Activated naive CD4-positive, alpha-beta T cell treated with anti-CD3 and anti-CD28 coated beads, Interleukin-2, amount 10 ng/mL, durations not matched to agents 7 days and 5 days (primary cell): ENCODE measurements at regions not wholly inside any gene's neighbourhood (a gene's known extent, or its start where the extent isn't known, plus 50 kb on each side); places are given as distances from the start of the nearest gene placed in this dataset.

ENCODE experiments used
- CTCF ChIA-PET: fragments of 350-600 bp; sonication (Branson Sonifier 250); formaldehyde crosslinking; loops from one replicate; lab custom pipeline; 2021; ENCODE audit warnings: antibody characterized with exemption; lab: Charles Lee
- DNase-seq: peaks from one replicate; pipeline ENCODE4 v3.0.0-alpha.2; 2020
- H3K27ac Mint-ChIP-seq: one replicate; pipeline ENCODE4 v1.8.0; 2021; ENCODE audit warnings: mild to moderate bottlenecking, moderate library complexity, mixed read lengths
- H3K27me3 Mint-ChIP-seq: one replicate; pipeline ENCODE4 v1.8.0; 2021; ENCODE audit warnings: mild to moderate bottlenecking, mixed read lengths
- H3K36me3 Mint-ChIP-seq: one replicate; pipeline ENCODE4 v1.8.0; 2021; ENCODE audit warnings: mixed read lengths
- H3K4me1 Mint-ChIP-seq: one replicate; pipeline ENCODE4 v1.8.0; 2021; ENCODE audit warnings: mixed read lengths
- H3K4me3 Mint-ChIP-seq: one replicate; pipeline ENCODE4 v1.8.0; 2021; ENCODE audit warnings: mild to moderate bottlenecking, moderate library complexity, mixed read lengths
- H3K9me3 Mint-ChIP-seq: one replicate; pipeline ENCODE4 v1.8.0; 2021; ENCODE audit warnings: mixed read lengths

GRCh38 chr5:74240783-74241750, 399.5 kb downstream of the ENC1 start:
- Mint-ChIP-seq H3K27me3 (peaks cover 8% of the 10 kb centered on the region), H3K4me1 (peaks cover 2% of the 10 kb centered on the region), H3K27ac (no peak overlapping the region), H3K36me3 (no peaks in the 10 kb centered on the region), H3K4me3 (no peak overlapping the region), H3K9me3 (no peaks in the 10 kb centered on the region)
- CTCF ChIA-PET, result no interaction called here
- DNase-seq, result no peak

GRCh38 chr5:74239261-74239660, 401.3 kb downstream of the ENC1 start:
- H3K9me3 Mint-ChIP-seq, result no peaks in the 10 kb centered on the region
- H3K4me1 Mint-ChIP-seq, result peaks cover 2% of the 10 kb centered on the region
- H3K27me3 Mint-ChIP-seq, result peaks cover 8% of the 10 kb centered on the region
- DNase-seq, result no peak
- H3K27ac Mint-ChIP-seq, result no peak overlapping the region
- no peak overlapping the region for H3K4me3 Mint-ChIP-seq
- CTCF ChIA-PET, result interaction anchor here (0.8 kb wide), 1 partner anchor 86 kb away, joined by 3 read pairs; no protein-coding TSS in a partner anchor
- H3K36me3 Mint-ChIP-seq, result no peaks in the 10 kb centered on the region

DNA sequence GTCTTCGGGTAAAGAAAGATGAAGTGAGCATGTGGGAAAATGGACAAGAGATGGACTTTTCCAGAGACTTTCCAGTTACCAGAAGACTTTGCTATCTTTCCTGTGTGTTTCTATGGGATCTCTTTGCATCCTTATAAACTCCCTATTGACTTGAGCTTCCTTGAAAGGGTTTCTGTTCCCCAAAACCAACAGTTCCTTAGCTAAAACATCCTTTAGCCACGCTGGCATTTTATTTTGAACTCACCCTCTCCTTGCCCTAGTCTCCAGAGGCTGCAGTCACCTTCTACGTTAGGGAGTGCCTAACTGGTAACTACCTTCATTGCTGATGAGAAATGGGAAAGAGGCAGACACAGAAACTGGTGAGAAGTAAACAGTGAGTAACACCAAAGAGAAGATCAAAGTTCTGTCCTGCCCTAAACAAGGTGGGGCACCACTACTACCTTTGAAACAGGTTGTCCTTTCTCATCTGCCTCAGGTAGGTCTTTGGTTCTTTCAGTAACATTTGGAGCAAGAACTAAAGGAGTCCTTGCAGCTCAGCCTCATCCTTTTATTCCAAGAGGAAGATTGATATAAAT, 402.9 kb downstream of the ENC1 start:
- no peak for DNase-seq
- Mint-ChIP-seq H3K9me3 (no peaks in the 10 kb centered on the region), H3K27me3 (peaks cover 4% of the 10 kb centered on the region), H3K27ac (no peak overlapping the region), H3K4me1 (peaks cover 2% of the 10 kb centered on the region), H3K4me3 (no peak overlapping the region), H3K36me3 (no peaks in the 10 kb centered on the region)
- CTCF ChIA-PET, result no interaction called here

DNA sequence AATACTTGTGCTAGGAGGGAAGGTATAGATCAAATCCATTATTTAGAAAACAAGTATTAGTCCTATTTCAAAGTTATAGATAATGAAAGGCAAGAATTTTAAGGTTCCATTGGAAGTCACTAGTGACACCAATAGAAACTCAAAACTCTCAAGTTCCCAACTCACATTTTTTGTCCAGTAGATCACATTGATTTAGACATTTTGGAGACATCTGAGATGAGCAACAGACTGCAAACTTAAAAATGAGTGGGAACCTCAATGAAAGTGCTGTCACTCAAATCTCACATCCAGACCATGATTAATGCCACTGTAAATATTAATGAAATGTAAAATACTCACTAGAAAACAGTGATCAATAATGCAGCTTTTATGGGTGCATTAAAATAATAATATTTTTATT, 405.0 kb downstream of the ENC1 start:
- H3K36me3 Mint-ChIP-seq, result no peaks in the 10 kb centered on the region
- no peak overlapping the region for H3K4me3 Mint-ChIP-seq
- H3K27ac Mint-ChIP-seq, result no peak overlapping the region
- H3K9me3 Mint-ChIP-seq, result no peaks in the 10 kb centered on the region
- H3K4me1 Mint-ChIP-seq, result peaks cover under 1% of the 10 kb centered on the region
- DNase-seq, result no peak
- CTCF ChIA-PET, result no interaction called here
- H3K27me3 Mint-ChIP-seq, result peaks cover 4% of the 10 kb centered on the region

GRCh38 chr5:74233571-74233970, 407.0 kb downstream of the ENC1 start:
- Mint-ChIP-seq H3K4me1 (no peaks in the 10 kb centered on the region), H3K4me3 (no peak overlapping the region), H3K9me3 (no peaks in the 10 kb centered on the region), H3K27ac (no peak overlapping the region), H3K36me3 (no peaks in the 10 kb centered on the region), H3K27me3 (no peaks in the 10 kb centered on the region)
- CTCF ChIA-PET, result no interaction called here
- DNase-seq, result no peak

GRCh38 chr5:74233091-74233490, 407.4 kb downstream of the ENC1 start:
- Mint-ChIP-seq H3K4me3 (no peak overlapping the region), H3K9me3 (no peaks in the 10 kb centered on the region), H3K27me3 (no peaks in the 10 kb centered on the region), H3K36me3 (no peaks in the 10 kb centered on the region), H3K4me1 (no peaks in the 10 kb centered on the region), H3K27ac (no peak overlapping the region)
- DNase-seq, result no peak
- CTCF ChIA-PET, result no interaction called here

DNA sequence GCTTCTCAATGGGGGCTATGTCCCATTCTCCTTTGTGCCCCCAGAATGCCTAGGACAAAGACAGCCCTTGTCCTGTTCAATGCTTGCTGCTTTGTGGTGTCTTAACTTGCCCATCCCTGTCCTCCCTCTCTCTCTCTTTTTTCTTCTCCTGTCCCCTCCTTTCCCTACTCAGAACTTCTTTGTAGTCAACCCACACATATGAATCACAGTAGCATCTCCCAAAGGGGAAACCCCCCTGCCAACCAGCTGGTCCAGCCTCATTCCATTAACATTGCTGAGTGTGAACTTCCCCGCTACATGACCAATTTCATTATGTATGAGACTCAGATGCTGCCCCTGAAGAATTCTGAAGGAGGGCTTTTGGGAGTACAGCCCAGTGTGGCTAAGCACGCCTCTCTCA, 408.3 kb downstream of the ENC1 start:
- H3K4me1 Mint-ChIP-seq, result no peaks in the 10 kb centered on the region
- H3K36me3 Mint-ChIP-seq, result no peaks in the 10 kb centered on the region
- H3K9me3 Mint-ChIP-seq, result no peaks in the 10 kb centered on the region
- no peak for DNase-seq
- no peak overlapping the region for H3K4me3 Mint-ChIP-seq
- CTCF ChIA-PET, result no interaction called here
- H3K27me3 Mint-ChIP-seq, result no peaks in the 10 kb centered on the region
- no peak overlapping the region for H3K27ac Mint-ChIP-seq

- Mint-ChIP-seq H3K4me1 (no peaks in the 10 kb centered on the region), H3K36me3 (no peaks in the 10 kb centered on the region), H3K27ac (no peak overlapping the region), H3K27me3 (no peaks in the 10 kb centered on the region), H3K4me3 (no peak overlapping the region), H3K9me3 (no peaks in the 10 kb centered on the region)
- no peak for DNase-seq
- CTCF ChIA-PET, result no interaction called here
These were observed 408.8 kb downstream of the ENC1 start for GRCh38 chr5:74231697-74232096.

- Mint-ChIP-seq H3K9me3 (no peaks in the 10 kb centered on the region), H3K27ac (no peak overlapping the region), H3K27me3 (no peaks in the 10 kb centered on the region), H3K4me3 (no peak overlapping the region), H3K4me1 (no peaks in the 10 kb centered on the region), H3K36me3 (no peaks in the 10 kb centered on the region)
- DNase-seq, result no peak
- CTCF ChIA-PET, result no interaction called here
These were observed 413.6 kb downstream of the ENC1 start for GRCh38 chr5:74226716-74227485.

DNA sequence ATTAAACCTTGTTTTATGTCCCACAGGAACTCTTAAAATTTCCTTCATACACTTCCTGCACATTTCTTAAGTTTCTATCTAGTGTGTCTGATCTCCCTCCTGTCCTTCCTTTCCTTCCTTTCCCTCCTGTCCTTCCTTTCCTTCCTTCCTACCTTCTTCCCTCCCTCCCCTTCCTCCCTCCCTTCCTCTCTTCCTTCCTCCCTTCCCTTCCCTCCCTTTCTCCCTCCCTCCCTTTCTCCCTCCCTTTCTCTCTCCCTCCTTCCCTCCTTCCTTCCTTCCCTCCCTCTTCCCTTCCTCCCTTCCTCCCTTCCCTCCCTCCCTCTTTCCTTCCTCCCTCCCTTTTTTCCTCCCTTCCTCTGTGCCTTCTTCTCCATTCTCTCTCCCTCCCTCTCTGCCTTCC, 414.9 kb downstream of the ENC1 start:
- Mint-ChIP-seq H3K9me3 (no peaks in the 10 kb centered on the region), H3K27me3 (no peaks in the 10 kb centered on the region), H3K4me1 (no peaks in the 10 kb centered on the region), H3K4me3 (no peak overlapping the region), H3K27ac (no peak overlapping the region), H3K36me3 (no peaks in the 10 kb centered on the region)
- no peak for DNase-seq
- CTCF ChIA-PET, result no interaction called here

DNA sequence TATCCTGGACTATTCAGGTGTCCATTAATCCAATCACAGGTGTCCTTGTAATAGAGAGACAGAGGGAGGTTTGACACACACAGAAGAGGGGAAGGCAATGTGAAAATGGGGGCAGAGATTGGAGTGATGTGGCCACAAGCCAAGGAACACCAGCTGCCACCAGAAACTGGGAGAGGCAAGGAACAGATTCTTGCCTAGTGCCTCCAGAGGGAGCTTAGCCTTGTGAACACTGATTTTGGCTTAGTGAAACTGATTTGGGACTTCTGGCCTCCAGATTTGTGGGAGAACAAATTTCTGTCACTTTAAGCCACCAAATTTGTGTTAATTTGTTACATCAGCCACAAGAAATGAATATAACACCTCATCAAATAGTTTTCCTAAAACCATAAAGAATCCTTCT, 416.2 kb downstream of the ENC1 start:
- no peaks in the 10 kb centered on the region for H3K27me3 Mint-ChIP-seq
- no peak for DNase-seq
- no peaks in the 10 kb centered on the region for H3K36me3 Mint-ChIP-seq
- H3K4me3 Mint-ChIP-seq, result no peak overlapping the region
- H3K4me1 Mint-ChIP-seq, result no peaks in the 10 kb centered on the region
- H3K9me3 Mint-ChIP-seq, result no peaks in the 10 kb centered on the region
- H3K27ac Mint-ChIP-seq, result no peak overlapping the region
- CTCF ChIA-PET, result no interaction called here

DNA sequence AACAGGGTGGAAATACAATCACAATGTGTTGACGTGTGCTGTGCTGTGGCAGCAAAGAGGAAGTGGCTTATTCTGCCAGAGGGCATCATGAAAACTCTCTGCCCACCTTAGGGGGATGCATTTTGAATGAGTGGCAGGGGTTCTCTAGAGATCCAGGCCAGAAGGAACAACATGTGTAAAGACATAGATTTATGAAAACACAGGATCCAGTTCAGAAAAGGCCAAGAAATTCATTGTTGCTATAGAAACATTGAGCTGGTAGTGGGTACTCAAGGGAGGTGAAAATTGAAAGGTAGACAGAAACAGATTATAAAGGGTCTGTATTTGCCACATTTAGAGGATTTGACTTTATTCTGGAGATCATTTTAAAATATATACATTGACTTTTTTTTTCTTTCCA, 417.7 kb downstream of the ENC1 start:
- Mint-ChIP-seq H3K27me3 (no peaks in the 10 kb centered on the region), H3K9me3 (peaks cover 2% of the 10 kb centered on the region), H3K4me1 (no peaks in the 10 kb centered on the region), H3K4me3 (no peak overlapping the region), H3K27ac (no peak overlapping the region), H3K36me3 (no peaks in the 10 kb centered on the region)
- CTCF ChIA-PET, result no interaction called here
- DNase-seq, result no peak

DNA sequence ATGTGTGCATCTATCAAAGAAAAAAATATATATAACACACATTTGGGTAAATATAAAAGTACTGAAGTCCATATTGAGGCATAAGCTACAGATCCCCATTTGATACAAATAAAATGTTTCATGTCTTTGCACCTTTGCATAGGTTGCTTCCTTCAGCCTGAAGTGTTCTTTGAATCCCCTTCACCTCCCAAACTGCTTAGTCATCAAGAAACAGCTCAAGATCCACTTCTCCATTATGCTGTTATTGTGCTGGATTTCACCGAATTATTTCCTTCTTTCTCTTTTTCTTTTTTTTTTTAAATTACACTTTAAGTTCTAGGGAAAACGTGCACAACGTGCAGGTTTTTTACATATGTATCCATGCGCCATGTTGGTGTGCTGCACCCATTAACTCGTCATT, 419.1 kb downstream of the ENC1 start:
- H3K36me3 Mint-ChIP-seq, result no peaks in the 10 kb centered on the region
- H3K9me3 Mint-ChIP-seq, result peaks cover 2% of the 10 kb centered on the region
- no peak overlapping the region for H3K27ac Mint-ChIP-seq
- H3K27me3 Mint-ChIP-seq, result no peaks in the 10 kb centered on the region
- DNase-seq, result no peak
- CTCF ChIA-PET, result no interaction called here
- no peak overlapping the region for H3K4me3 Mint-ChIP-seq
- H3K4me1 Mint-ChIP-seq, result no peaks in the 10 kb centered on the region

DNA sequence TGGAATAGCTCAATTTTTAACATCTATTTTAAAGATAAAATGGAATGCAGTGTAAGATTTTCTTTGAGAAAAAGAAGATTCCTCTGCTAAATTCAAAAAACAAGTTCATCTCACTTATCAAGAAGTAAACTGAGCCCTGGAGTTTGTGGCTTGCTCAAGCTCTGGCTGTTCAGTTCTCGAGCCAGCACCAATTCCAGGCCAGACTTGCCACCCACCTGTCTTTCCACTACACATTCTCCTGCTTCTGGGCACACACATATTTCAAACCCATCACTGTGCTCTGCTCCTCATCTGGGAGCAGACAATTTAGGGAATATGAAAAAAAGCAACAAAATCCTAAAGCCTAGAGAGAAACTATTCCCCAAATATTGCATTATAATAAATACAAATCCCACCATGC, 424.5 kb downstream of the ENC1 start:
- Mint-ChIP-seq H3K4me1 (no peaks in the 10 kb centered on the region), H3K27me3 (no peaks in the 10 kb centered on the region), H3K4me3 (no peak overlapping the region), H3K27ac (no peak overlapping the region), H3K9me3 (peaks cover 2% of the 10 kb centered on the region), H3K36me3 (no peaks in the 10 kb centered on the region)
- DNase-seq, result no peak
- CTCF ChIA-PET, result no interaction called here
